Activated CD4-positive, alpha-beta T cell treated with anti-CD3 and anti-CD28 coated beads, Interleukin-2, amount 10 ng/mL, durations not matched to agents 7 days and 5 days (primary cell): ENCODE measurements at regions not wholly inside any gene's neighbourhood (a gene's known extent, or its start where the extent isn't known, plus 50 kb on each side); places are given as distances from the start of the nearest gene placed in this dataset.
"Not testable (repeated sequence)": the region's sequence is repeated elsewhere in the genome, so short reads cannot be mapped to it uniquely, and the experiment has no call there.

ENCODE experiments used
- CTCF ChIA-PET: fragments of 350-600 bp; sonication (Branson Sonifier 250); formaldehyde crosslinking; loops from one replicate; lab custom pipeline; 2021; ENCODE audit warnings: antibody characterized with exemption; lab: Charles Lee
- POLR2A ChIA-PET: fragments of 350-600 bp; sonication (Branson Sonifier 250); formaldehyde crosslinking; loops from one replicate; lab custom pipeline; 2021; ENCODE audit warnings: antibody characterized with exemption; lab: Charles Lee
- DNase-seq: peaks from one replicate; pipeline ENCODE4 v3.0.0-alpha.2; 2020
- H3K27ac Mint-ChIP-seq: one replicate; pipeline ENCODE4 v1.8.0; 2021; ENCODE audit warnings: mild to moderate bottlenecking, moderate library complexity, mixed read lengths
- H3K27me3 Mint-ChIP-seq: one replicate; pipeline ENCODE4 v1.8.0; 2021; ENCODE audit warnings: mixed read lengths
- H3K36me3 Mint-ChIP-seq: one replicate; pipeline ENCODE4 v1.8.0; 2021; ENCODE audit warnings: low read depth, mixed read lengths
- H3K4me1 Mint-ChIP-seq: one replicate; pipeline ENCODE4 v1.8.0; 2021; ENCODE audit warnings: mixed read lengths
- H3K4me3 Mint-ChIP-seq: one replicate; pipeline ENCODE4 v1.8.0; 2021; ENCODE audit warnings: mild to moderate bottlenecking, moderate library complexity, mixed read lengths
- H3K9me3 Mint-ChIP-seq: one replicate; pipeline ENCODE4 v1.8.0; 2021; ENCODE audit warnings: mixed read lengths

DNA sequence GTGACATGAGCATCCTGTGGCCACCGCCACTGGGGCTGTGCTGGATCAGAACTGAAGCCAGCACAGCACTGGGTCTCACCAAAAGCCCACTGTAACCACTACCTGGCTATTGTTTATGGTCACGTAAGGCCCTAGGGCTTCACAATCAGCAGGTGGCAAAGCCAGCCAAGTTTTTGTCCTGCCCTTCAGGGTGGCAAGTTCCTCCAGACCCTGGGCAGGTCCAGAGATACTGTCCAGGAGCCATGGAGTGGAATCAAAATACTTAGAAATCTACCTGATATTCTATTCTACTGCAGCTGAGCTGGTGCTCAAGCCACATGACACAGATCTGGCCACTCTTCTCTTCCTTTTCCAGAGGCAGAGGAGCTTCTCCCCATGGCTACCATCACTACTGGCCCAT lies 121.2 kb upstream of the CXXC4 start:
- ChIA-PET POLR2A (no interaction called here), CTCF (no interaction called here)
- no peak overlapping the region for H3K4me3 Mint-ChIP-seq
- H3K27ac Mint-ChIP-seq, result no peak overlapping the region
- no peak for DNase-seq
- H3K27me3 Mint-ChIP-seq, result no peaks in the 10 kb centered on the region
- H3K4me1 Mint-ChIP-seq, result no peaks in the 10 kb centered on the region
- peaks cover 3% of the 10 kb centered on the region for H3K9me3 Mint-ChIP-seq
- no peaks in the 10 kb centered on the region for H3K36me3 Mint-ChIP-seq

DNA sequence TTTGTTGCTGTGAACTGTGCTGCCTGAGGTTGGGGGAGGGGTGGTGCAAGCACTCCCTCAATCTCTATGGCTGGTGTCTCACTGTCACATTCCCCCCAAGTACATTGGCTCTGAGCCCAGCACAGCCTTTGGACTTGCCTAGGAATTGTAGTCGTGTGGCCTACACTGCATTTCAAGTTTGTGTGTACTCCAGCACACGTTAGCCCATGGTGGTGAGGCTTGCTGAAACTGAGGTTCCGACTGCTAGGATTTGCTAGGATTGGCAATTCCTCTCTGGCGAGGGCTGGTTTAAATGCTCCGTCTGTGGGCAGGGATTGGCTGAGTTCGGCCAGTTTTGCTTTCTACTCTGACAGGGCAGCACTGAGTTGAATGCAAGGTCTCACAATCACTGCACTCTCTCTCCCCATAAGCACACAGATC lies 121.7 kb upstream of the CXXC4 start:
- no peak overlapping the region for H3K4me3 Mint-ChIP-seq
- no peak for DNase-seq
- CTCF ChIA-PET, result no interaction called here
- H3K4me1 Mint-ChIP-seq, result no peaks in the 10 kb centered on the region
- no peaks in the 10 kb centered on the region for H3K27me3 Mint-ChIP-seq
- POLR2A ChIA-PET, result no interaction called here
- H3K36me3 Mint-ChIP-seq, result no peaks in the 10 kb centered on the region
- peaks cover 3% of the 10 kb centered on the region for H3K9me3 Mint-ChIP-seq
- no peak overlapping the region for H3K27ac Mint-ChIP-seq

- Mint-ChIP-seq H3K9me3 (peaks cover 10% of the 10 kb centered on the region), H3K27me3 (no peaks in the 10 kb centered on the region), H3K36me3 (no peaks in the 10 kb centered on the region), H3K4me1 (no peaks in the 10 kb centered on the region), H3K4me3 (no peak overlapping the region), H3K27ac (no peak overlapping the region)
- DNase-seq, result no peak
- ChIA-PET POLR2A (no interaction called here), CTCF (no interaction called here)
These were observed 131.0 kb upstream of the CXXC4 start for GRCh38 chr4:104625706-104626105.

- DNase-seq, result no peak
- no peak overlapping the region for H3K27ac Mint-ChIP-seq
- no peaks in the 10 kb centered on the region for H3K4me1 Mint-ChIP-seq
- no peaks in the 10 kb centered on the region for H3K36me3 Mint-ChIP-seq
- H3K4me3 Mint-ChIP-seq, result no peak overlapping the region
- CTCF ChIA-PET, result no interaction called here
- no peaks in the 10 kb centered on the region for H3K27me3 Mint-ChIP-seq
- POLR2A ChIA-PET, result no interaction called here
- no peaks in the 10 kb centered on the region for H3K9me3 Mint-ChIP-seq
These were observed 134.9 kb upstream of the CXXC4 start for GRCh38 chr4:104629601-104630000.

DNA sequence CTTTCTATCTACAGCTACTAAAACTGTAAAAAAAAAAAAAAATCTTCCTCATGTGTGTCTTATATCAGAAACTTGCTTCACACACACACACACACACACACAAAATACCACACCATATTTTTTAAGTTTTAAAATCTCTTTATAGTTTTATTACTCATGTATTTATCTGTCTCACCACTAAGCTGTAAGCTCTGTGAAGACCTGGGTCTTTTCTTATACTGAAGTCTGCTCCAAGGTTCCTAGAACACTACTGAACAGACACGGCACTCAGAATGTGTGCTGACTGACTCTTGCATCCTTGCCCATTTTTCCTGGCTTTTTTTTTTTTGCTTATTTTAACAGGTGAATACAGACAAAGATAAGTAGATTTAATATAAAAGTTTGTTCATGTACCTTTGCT lies 135.6 kb upstream of the CXXC4 start:
- ChIA-PET CTCF (no interaction called here), POLR2A (no interaction called here)
- H3K4me3 Mint-ChIP-seq, result no peak overlapping the region
- no peak overlapping the region for H3K27ac Mint-ChIP-seq
- H3K36me3 Mint-ChIP-seq, result no peaks in the 10 kb centered on the region
- DNase-seq, result no peak
- no peaks in the 10 kb centered on the region for H3K4me1 Mint-ChIP-seq
- no peaks in the 10 kb centered on the region for H3K27me3 Mint-ChIP-seq
- H3K9me3 Mint-ChIP-seq, result no peaks in the 10 kb centered on the region

DNA sequence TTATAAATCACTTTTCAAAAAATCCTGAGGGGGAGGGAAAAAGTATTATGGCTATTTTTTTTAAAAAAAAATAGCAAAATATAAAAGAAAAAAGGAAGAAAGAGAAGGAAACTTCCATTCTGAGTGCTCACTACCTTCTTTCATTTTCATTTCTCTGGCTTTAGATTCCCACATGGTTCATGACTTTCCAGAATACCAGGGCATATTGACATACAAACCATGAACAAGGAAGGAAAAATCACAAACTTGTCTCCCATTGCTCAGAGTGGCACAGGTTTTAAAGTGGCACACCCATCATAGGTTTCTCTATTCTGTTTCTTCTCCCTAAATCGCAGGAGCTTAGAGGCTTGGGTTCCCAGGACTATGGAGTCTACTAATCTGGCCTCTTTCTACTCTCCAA lies 136.3 kb upstream of the CXXC4 start:
- POLR2A ChIA-PET, result no interaction called here
- Mint-ChIP-seq H3K27me3 (no peaks in the 10 kb centered on the region), H3K9me3 (no peaks in the 10 kb centered on the region), H3K27ac (no peak overlapping the region), H3K36me3 (no peaks in the 10 kb centered on the region), H3K4me1 (no peaks in the 10 kb centered on the region), H3K4me3 (no peak overlapping the region)
- CTCF ChIA-PET, result no interaction called here
- no peak for DNase-seq

DNA sequence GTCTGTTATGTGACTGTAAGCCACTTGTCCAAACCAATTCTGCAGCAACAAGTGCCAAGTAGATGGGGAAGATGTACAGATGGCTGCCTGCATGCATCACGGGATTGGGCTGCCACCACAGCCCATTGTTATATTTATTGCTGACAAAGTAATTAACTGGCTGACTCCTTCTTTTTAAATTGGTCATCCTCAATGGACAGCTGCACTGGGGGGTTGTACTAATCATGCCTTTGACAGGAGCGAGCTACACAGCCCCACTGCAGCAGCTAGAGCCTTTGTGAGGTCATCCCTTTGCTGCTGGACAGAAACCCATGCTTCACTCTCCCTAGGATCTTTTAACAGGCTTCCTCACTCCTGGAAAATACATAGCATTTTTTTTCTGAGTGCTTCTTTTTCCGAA lies 146.7 kb upstream of the CXXC4 start:
- H3K27me3 Mint-ChIP-seq, result no peaks in the 10 kb centered on the region
- H3K27ac Mint-ChIP-seq, result no peak overlapping the region
- DNase-seq, result no peak
- H3K4me3 Mint-ChIP-seq, result no peak overlapping the region
- CTCF ChIA-PET, result no interaction called here
- POLR2A ChIA-PET, result no interaction called here
- H3K9me3 Mint-ChIP-seq, result no peaks in the 10 kb centered on the region
- H3K36me3 Mint-ChIP-seq, result no peaks in the 10 kb centered on the region
- H3K4me1 Mint-ChIP-seq, result no peaks in the 10 kb centered on the region

- no peaks in the 10 kb centered on the region for H3K36me3 Mint-ChIP-seq
These were observed 147.8 kb upstream of the CXXC4 start for GRCh38 chr4:104642521-104642920.

GRCh38 chr4:104643805-104644204 lies 149.1 kb upstream of the CXXC4 start:
- ChIA-PET POLR2A (no interaction called here), CTCF (no interaction called here)
- no peaks in the 10 kb centered on the region for H3K9me3 Mint-ChIP-seq
- no peaks in the 10 kb centered on the region for H3K4me1 Mint-ChIP-seq
- no peak overlapping the region for H3K4me3 Mint-ChIP-seq
- no peaks in the 10 kb centered on the region for H3K27me3 Mint-ChIP-seq
- H3K36me3 Mint-ChIP-seq, result no peaks in the 10 kb centered on the region
- no peak overlapping the region for H3K27ac Mint-ChIP-seq
- no peak for DNase-seq

More at GRCh38 chr4:104642521-104642920, 147.8 kb upstream of the CXXC4 start:
- no peak for DNase-seq
- H3K9me3 Mint-ChIP-seq, result no peaks in the 10 kb centered on the region
- CTCF ChIA-PET, result no interaction called here
- no peak overlapping the region for H3K27ac Mint-ChIP-seq
- no peak overlapping the region for H3K4me3 Mint-ChIP-seq
- no peaks in the 10 kb centered on the region for H3K27me3 Mint-ChIP-seq
- no peaks in the 10 kb centered on the region for H3K4me1 Mint-ChIP-seq
- POLR2A ChIA-PET, result no interaction called here

DNA sequence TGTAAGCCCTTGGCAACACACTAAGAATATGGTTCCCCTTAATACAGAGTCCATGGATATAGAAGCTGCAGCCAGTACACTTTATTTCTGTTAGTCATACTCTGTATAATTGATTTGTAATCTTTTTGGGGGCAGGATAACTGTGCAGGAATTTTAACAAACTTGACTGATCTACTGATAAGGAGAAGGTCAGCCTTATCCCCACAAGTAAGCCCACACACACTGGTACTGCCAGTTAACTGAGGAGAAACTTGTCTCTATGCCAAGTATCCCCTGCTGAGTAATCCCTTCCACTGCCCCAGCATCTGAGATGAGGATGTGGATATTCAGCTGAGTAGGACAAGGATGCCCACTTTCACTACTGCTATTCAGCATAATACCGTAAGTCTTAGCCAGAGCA lies 154.9 kb upstream of the CXXC4 start:
- ChIA-PET CTCF (no interaction called here), POLR2A (no interaction called here)
- no peak for DNase-seq
- H3K27ac Mint-ChIP-seq, result no peak overlapping the region
- no peak overlapping the region for H3K4me3 Mint-ChIP-seq
- no peaks in the 10 kb centered on the region for H3K27me3 Mint-ChIP-seq
- H3K9me3 Mint-ChIP-seq, result no peaks in the 10 kb centered on the region
- H3K36me3 Mint-ChIP-seq, result no peaks in the 10 kb centered on the region
- H3K4me1 Mint-ChIP-seq, result no peaks in the 10 kb centered on the region

- H3K4me1 Mint-ChIP-seq, H3K27ac Mint-ChIP-seq, H3K4me3 Mint-ChIP-seq, POLR2A ChIA-PET, H3K36me3 Mint-ChIP-seq, CTCF ChIA-PET, H3K9me3 Mint-ChIP-seq, DNase-seq, H3K27me3 Mint-ChIP-seq: not testable (repeated sequence)
These were observed 167.6 kb upstream of the CXXC4 start for GRCh38 chr4:104662269-104662668.

DNA sequence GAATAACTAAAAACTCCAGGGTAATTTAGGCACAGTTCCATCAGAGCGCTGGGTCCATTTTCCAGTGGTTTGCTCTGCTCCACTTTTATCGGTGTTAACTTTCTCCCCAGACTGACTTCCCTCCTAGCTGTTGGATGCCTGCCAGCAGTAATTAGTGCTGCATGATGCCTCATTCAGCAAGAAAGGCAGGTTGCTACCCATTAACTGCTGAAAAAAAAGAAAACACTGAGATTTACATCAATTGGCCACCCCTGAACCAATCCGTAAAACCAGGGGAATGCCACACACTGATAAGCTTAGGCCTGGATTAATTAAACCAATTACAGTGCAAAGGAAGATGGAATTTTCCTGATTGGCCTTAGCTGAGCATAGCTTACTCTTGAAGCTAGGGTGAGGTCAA lies 182.4 kb upstream of the CXXC4 start:
- no peaks in the 10 kb centered on the region for H3K27me3 Mint-ChIP-seq
- no peaks in the 10 kb centered on the region for H3K4me1 Mint-ChIP-seq
- no peak overlapping the region for H3K27ac Mint-ChIP-seq
- no peaks in the 10 kb centered on the region for H3K36me3 Mint-ChIP-seq
- no peak overlapping the region for H3K4me3 Mint-ChIP-seq
- DNase-seq, result no peak
- H3K9me3 Mint-ChIP-seq, result peaks cover 4% of the 10 kb centered on the region
- ChIA-PET POLR2A (no interaction called here), CTCF (no interaction called here)

- H3K27me3 Mint-ChIP-seq, result no peaks in the 10 kb centered on the region
- CTCF ChIA-PET, result no interaction called here
- H3K36me3 Mint-ChIP-seq, result no peaks in the 10 kb centered on the region
- H3K9me3 Mint-ChIP-seq, result no peaks in the 10 kb centered on the region
- no peak overlapping the region for H3K4me3 Mint-ChIP-seq
- DNase-seq, result no peak
- H3K4me1 Mint-ChIP-seq, result no peaks in the 10 kb centered on the region
- H3K27ac Mint-ChIP-seq, result no peak overlapping the region
- POLR2A ChIA-PET, result no interaction called here
These were observed 187.6 kb upstream of the CXXC4 start for GRCh38 chr4:104682311-104682710.

DNA sequence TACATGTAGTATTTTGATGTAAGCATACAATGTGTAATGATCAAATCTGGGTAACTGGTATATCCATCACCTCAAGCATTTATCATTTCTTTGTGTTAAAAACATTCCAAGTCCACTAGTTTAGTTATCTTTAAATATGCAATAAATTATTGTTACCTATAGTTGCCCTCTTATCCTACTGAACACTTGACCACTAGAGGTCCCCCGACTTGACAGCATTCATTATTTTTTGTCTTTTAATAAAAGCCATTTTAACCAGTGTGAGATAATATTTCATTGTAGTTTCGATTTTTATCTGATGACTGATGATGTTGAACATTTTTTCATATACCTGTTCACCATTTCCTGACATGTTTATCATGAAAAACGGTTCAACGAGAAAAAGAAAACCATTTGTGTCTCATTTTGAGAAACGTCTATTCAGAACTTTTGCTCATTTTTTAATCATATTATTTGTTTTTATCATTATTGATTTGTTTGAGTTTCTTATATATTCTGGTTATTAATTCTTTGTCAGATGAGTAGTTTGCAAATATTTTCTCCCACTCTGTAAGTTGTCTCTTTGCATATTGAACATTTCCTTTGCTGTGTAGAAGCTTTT lies 199.0 kb upstream of the CXXC4 start:
- Mint-ChIP-seq H3K27me3 (no peaks in the 10 kb centered on the region), H3K9me3 (peaks cover 2% of the 10 kb centered on the region), H3K27ac (no peak overlapping the region), H3K36me3 (no peaks in the 10 kb centered on the region), H3K4me1 (no peaks in the 10 kb centered on the region), H3K4me3 (no peak overlapping the region)
- ChIA-PET CTCF (no interaction called here), POLR2A (no interaction called here)
- DNase-seq, result no peak
